NB4 (cell line): ENCODE measurements at regions not wholly inside any gene's neighbourhood (a gene's known extent, or its start where the extent isn't known, plus 50 kb on each side); places are given as distances from the start of the nearest gene placed in this dataset.

ENCODE experiments used
- CTCF ChIP-seq: IDR thresholded peaks from one replicate; pipeline ENCODE4 v1.5.1; 2012; ENCODE audit warnings: low read depth, low read length
- MYC ChIP-seq: IDR thresholded peaks from 2 replicates; pipeline ENCODE4 v1.6.1; 2011; ENCODE audit warnings: low read depth, low read length
- POLR2A ChIP-seq: IDR thresholded peaks from 2 replicates; pipeline ENCODE4 v1.6.1; 2011; ENCODE audit warnings: mild to moderate bottlenecking; ENCODE audit not compliant: insufficient read length; ENCODE audit errors: extremely low read depth

GRCh38 chr20:60096166-60096565, 137.9 kb downstream of the CDH26 start:
- TF ChIP-seq MYC (no peak), CTCF (no peak), POLR2A (no peak)
